Neural progenitor cell (in vitro differentiated cells): ENCODE measurements at regions not wholly inside any gene's neighbourhood (a gene's known extent, or its start where the extent isn't known, plus 50 kb on each side); places are given as distances from the start of the nearest gene placed in this dataset.
A peak's percentile ranks its signal among the peaks of the same experiment; 100 is the strongest.

Experiments
- DNase-seq: peaks from one replicate; pipeline ENCODE4 v3.0.0-alpha.2; 2016; ENCODE audit warnings: low spot score
- H2AFZ ChIP-seq: fragments of 200-600 bp; sonication (generic); replicated peaks from 2 replicates; pipeline ENCODE4 v1.6.1; 2016; ENCODE audit warnings: antibody characterized with exemption
- H3F3A ChIP-seq: fragments of 200-600 bp; sonication (generic); 2 replicates; pipeline ENCODE4 v1.6.1; 2016; ENCODE audit warnings: antibody characterized with exemption, low read depth
- H3K27ac ChIP-seq: fragments of 200-600 bp; sonication (generic); 2 replicates; pipeline ENCODE4 v1.5.1; 2016; ENCODE audit warnings: mild to moderate bottlenecking
- H3K27me3 ChIP-seq: fragments of 200-600 bp; sonication (generic); 2 replicates; pipeline ENCODE4 v1.6.1; 2016; ENCODE audit warnings: mild to moderate bottlenecking, moderate library complexity
- H3K36me3 ChIP-seq: fragments of 200-600 bp; sonication (generic); 2 replicates; pipeline ENCODE4 v1.5.1; 2016
- H3K4me1 ChIP-seq: fragments of 200-600 bp; sonication (generic); 2 replicates; pipeline ENCODE4 v1.6.1; 2016; ENCODE audit warnings: mixed run types
- H3K4me2 ChIP-seq: fragments of 200-600 bp; sonication (generic); 2 replicates; pipeline ENCODE4 v1.6.1; 2016
- H3K4me3 ChIP-seq: fragments of 200-600 bp; sonication (generic); 2 replicates; pipeline ENCODE4 v1.5.1; 2016
- H3K79me2 ChIP-seq: fragments of 200-600 bp; sonication (generic); 2 replicates; pipeline ENCODE4 v1.6.1; 2016; ENCODE audit warnings: low read depth
- H3K9ac ChIP-seq: fragments of 200-600 bp; sonication (generic); 2 replicates; pipeline ENCODE4 v1.6.1; 2016
- H3K9me3 ChIP-seq: fragments of 200-600 bp; sonication (generic); 2 replicates; pipeline ENCODE4 v1.5.1; 2016; ENCODE audit warnings: low read depth
- H4K20me1 ChIP-seq: fragments of 200-600 bp; sonication (generic); 2 replicates; pipeline ENCODE4 v1.6.1; 2016; ENCODE audit warnings: low read depth
- H3K27ac Mint-ChIP-seq: 3 replicates; pipeline ENCODE4 v1.8.0; 2021; ENCODE audit warnings: mixed read lengths
- H3K27me3 Mint-ChIP-seq: 2 replicates; pipeline ENCODE4 v1.8.0; 2022; ENCODE audit warnings: low read depth, mild to moderate bottlenecking, inconsistent platforms, moderate library complexity, mixed read lengths; ENCODE audit not compliant: insufficient read depth
- H3K36me3 Mint-ChIP-seq: 3 replicates; pipeline ENCODE4 v1.8.0; 2021; ENCODE audit warnings: mixed read lengths
- H3K4me1 Mint-ChIP-seq: 3 replicates; pipeline ENCODE4 v1.8.0; 2021; ENCODE audit warnings: mixed read lengths
- H3K4me3 Mint-ChIP-seq: 3 replicates; pipeline ENCODE4 v1.8.0; 2021; ENCODE audit warnings: mild to moderate bottlenecking, moderate library complexity, mixed read lengths
- H3K9me3 Mint-ChIP-seq: 3 replicates; pipeline ENCODE4 v1.8.0; 2020; ENCODE audit warnings: mixed read lengths
- CTCF ChIP-seq: fragments of 200-600 bp; sonication (generic); IDR thresholded peaks from 2 replicates; pipeline ENCODE4 v1.5.1; 2017; ENCODE audit warnings: antibody characterized with exemption, mild to moderate bottlenecking
- EZH2 ChIP-seq: fragments of 200-600 bp; sonication (generic); IDR thresholded peaks from 2 replicates; pipeline ENCODE4 v1.6.1; 2017; ENCODE audit warnings: antibody characterized with exemption, mild to moderate bottlenecking, moderate library complexity
- EZH2phosphoT487 ChIP-seq: fragments of 200-600 bp; sonication (generic); IDR thresholded peaks from 2 replicates; pipeline ENCODE4 v1.6.1; 2017; ENCODE audit warnings: antibody characterized with exemption

GRCh38 chr11:60592601-60593000, 77.4 kb downstream of the MS4A13 start:
- no peak for DNase-seq
- Mint-ChIP-seq H3K9me3 (peaks cover 6% of the 10 kb centered on the region), H3K27me3 (no peaks in the 10 kb centered on the region), H3K27ac (no peak overlapping the region), H3K4me1 (no peaks in the 10 kb centered on the region), H3K36me3 (no peaks in the 10 kb centered on the region), H3K4me3 (no peak overlapping the region)
- Histone ChIP-seq H3K36me3 (no peaks in the 10 kb centered on the region), H3K27ac (no peak overlapping the region), H3K4me3 (no peak overlapping the region), H3F3A (no peaks in the 10 kb centered on the region), H3K27me3 (no peaks in the 10 kb centered on the region), H4K20me1 (no peaks in the 10 kb centered on the region), H2AFZ (no peak overlapping the region), H3K79me2 (no peaks in the 10 kb centered on the region), H3K9ac (no peak overlapping the region), H3K4me2 (no peak overlapping the region), H3K9me3 (no peaks in the 10 kb centered on the region), H3K4me1 (no peaks in the 10 kb centered on the region)
- TF ChIP-seq CTCF (no peak), EZH2 (no peak), EZH2phosphoT487 (no peak)

GRCh38 chr11:60594998-60595642, 79.9 kb downstream of the MS4A13 start:
- no peaks in the 10 kb centered on the region for H3K36me3 ChIP-seq
- peak overlapping the region; percentile 15 for H2AFZ ChIP-seq
- no peak overlapping the region for H3K27ac Mint-ChIP-seq
- H3F3A ChIP-seq = no peaks in the 10 kb centered on the region
- no peaks in the 10 kb centered on the region for H3K79me2 ChIP-seq
- H3K27me3 Mint-ChIP-seq = no peaks in the 10 kb centered on the region
- TF ChIP-seq CTCF (no peak), EZH2phosphoT487 (no peak)
- no peak overlapping the region for H3K4me3 ChIP-seq
- H3K27ac ChIP-seq = no peak overlapping the region
- H4K20me1 ChIP-seq = no peaks in the 10 kb centered on the region
- peaks cover 4% of the 10 kb centered on the region for H3K9me3 ChIP-seq
- DNase-seq = peak; percentile 2
- no peaks in the 10 kb centered on the region for H3K4me1 ChIP-seq
- peaks cover 3% of the 10 kb centered on the region for H3K9me3 Mint-ChIP-seq
- no peak overlapping the region for H3K9ac ChIP-seq
- H3K4me2 ChIP-seq = no peak overlapping the region
- H3K27me3 ChIP-seq = no peaks in the 10 kb centered on the region
- H3K36me3 Mint-ChIP-seq = no peaks in the 10 kb centered on the region
- H3K4me3 Mint-ChIP-seq = no peak overlapping the region
- H3K4me1 Mint-ChIP-seq = no peaks in the 10 kb centered on the region

GRCh38 chr11:60607483-60607882, 91.9 kb upstream of the MS4A8 start:
- peak; percentile 26 for TF ChIP-seq CTCF
- no peak for TF ChIP-seq EZH2
- no peak overlapping the region for H3K9ac ChIP-seq

More at GRCh38 chr11:60607483-60607882, 91.9 kb upstream of the MS4A8 start:
- Mint-ChIP-seq H3K9me3 (no peaks in the 10 kb centered on the region), H3K36me3 (no peaks in the 10 kb centered on the region), H3K4me3 (no peak overlapping the region), H3K27me3 (no peaks in the 10 kb centered on the region), H3K4me1 (no peaks in the 10 kb centered on the region), H3K27ac (no peak overlapping the region)
- Histone ChIP-seq H3K27ac (no peak overlapping the region), H3K27me3 (no peaks in the 10 kb centered on the region), H3K4me1 (no peaks in the 10 kb centered on the region), H3K79me2 (no peaks in the 10 kb centered on the region), H3K4me2 (no peak overlapping the region), H2AFZ (no peak overlapping the region), H3F3A (no peaks in the 10 kb centered on the region), H3K9me3 (no peaks in the 10 kb centered on the region), H3K4me3 (no peak overlapping the region), H3K36me3 (no peaks in the 10 kb centered on the region), H4K20me1 (no peaks in the 10 kb centered on the region)
- no peak for DNase-seq
